Esophagus squamous epithelium (tissue), 5 donors: ENCODE measurements at regions not wholly inside any gene's neighbourhood (a gene's known extent, or its start where the extent isn't known, plus 50 kb on each side); places are given as distances from the start of the nearest gene placed in this dataset.

ENCODE experiments used
- DNase-seq: peaks from one replicate; lab custom pipeline; 2025; lab: John Stamatoyannopoulos, UW
- H3K27ac ChIP-seq, 4 donors: fragments of 200-600 bp; sonication (generic); one replicate each; pipeline ENCODE4 v1.5.1; 2016 to 2019; ENCODE audit warnings: mild to moderate bottlenecking in 1 of 4
- H3K27me3 ChIP-seq, 4 donors: fragments of 200-600 bp; sonication (generic); 1 replicate in 3 of 4; 2 replicates in 1 of 4; pipeline versions ENCODE4 v1.5.1 to v1.6.0; 2017 to 2021; ENCODE audit warnings: antibody characterized with exemption in 1 of 4
- H3K36me3 ChIP-seq, 3 donors: fragments of 200-600 bp; sonication (generic); one replicate each; pipeline ENCODE4 v1.5.1; 2016 to 2019
- H3K4me1 ChIP-seq, 3 donors: fragments of 200-600 bp; sonication (generic); one replicate each; pipeline ENCODE4 v1.5.1; 2017 to 2019
- H3K4me3 ChIP-seq, 4 donors: fragments of 200-600 bp; sonication (generic); 1 replicate in 3 of 4; 2 replicates in 1 of 4; pipeline ENCODE4 v1.5.1; 2016 to 2019; ENCODE audit warnings: mild to moderate bottlenecking in 2 of 4, moderate library complexity in 1 of 4
- H3K9me3 ChIP-seq, 3 donors: fragments of 200-600 bp; sonication (generic); one replicate each; pipeline ENCODE4 v1.5.1; 2016 to 2019
- CTCF ChIP-seq, 6 experiments: fragments of 450-650 bp in 4 of 6; fragments of 200-600 bp in 2 of 6; sonication (generic) in 2 of 6; IDR thresholded peaks; one replicate each; pipeline ENCODE4 v1.5.1; 2016 to 2019; ENCODE audit warnings: antibody characterized with exemption in 6 of 6, mild to moderate bottlenecking in 4 of 6, moderate library complexity in 4 of 6
- POLR2A ChIP-seq, 4 donors: fragments of 450-650 bp; IDR thresholded peaks; one replicate each; pipeline ENCODE4 v1.6.1; 2017; ENCODE audit warnings: antibody characterized with exemption in 4 of 4, mild to moderate bottlenecking in 4 of 4, moderate library complexity in 3 of 4
- WGBS, 2 donors: methylation state at CpG; one replicate each; pipeline ENCODE4 v1.1.5; 2018; 5-methylcytosine and 5-hydroxymethylcytosine counted together
- intact Hi-C: fragments of 100-400 bp; cut with DNase I; formaldehyde crosslinking; loops from one replicate; pipeline ENCODE4 v1.15.0; 2022
- donor health status: DM: yes; HTN: yes; CAD: no.

- WGBS, 2 donors: 60 to 70% methylated on average over 1 of the region's 1 CpG
- no peaks in the 10 kb centered on the region for H3K9me3 ChIP-seq
Measured at GRCh38 chr20:7358670-7359069, 581.6 kb downstream of the HAO1 start.

GRCh38 chr20:7359739-7360138 is 580.5 kb downstream of the HAO1 start:
- TF ChIP-seq POLR2A (IDR thresholded peaks at IDR 0.05) (no peak), CTCF (IDR thresholded peaks at IDR 0.05) (no peak)
- Histone ChIP-seq H3K4me3 (no peak overlapping the region), H3K9me3 (no peaks in the 10 kb centered on the region), H3K36me3 (no peaks in the 10 kb centered on the region), H3K27ac (no peak overlapping the region), H3K4me1 (no peaks in the 10 kb centered on the region), H3K27me3 (no peaks in the 10 kb centered on the region)
- intact Hi-C loops: no loop called here
- 87 to 96% methylated on average over 3 of the region's 3 CpGs for WGBS, 2 donors
- no peak for DNase-seq

More at GRCh38 chr20:7358670-7359069, 581.6 kb downstream of the HAO1 start:
- H3K4me1 ChIP-seq: no peaks in the 10 kb centered on the region
- H3K4me3 ChIP-seq: no peak overlapping the region
- no peaks in the 10 kb centered on the region for H3K36me3 ChIP-seq
- DNase-seq: no peak
- H3K27me3 ChIP-seq: no peaks in the 10 kb centered on the region
- intact Hi-C loops: no loop called here
- H3K27ac ChIP-seq: no peak overlapping the region
- TF ChIP-seq POLR2A (IDR thresholded peaks at IDR 0.05) (no peak), CTCF (IDR thresholded peaks at IDR 0.05) (no peak)

DNA sequence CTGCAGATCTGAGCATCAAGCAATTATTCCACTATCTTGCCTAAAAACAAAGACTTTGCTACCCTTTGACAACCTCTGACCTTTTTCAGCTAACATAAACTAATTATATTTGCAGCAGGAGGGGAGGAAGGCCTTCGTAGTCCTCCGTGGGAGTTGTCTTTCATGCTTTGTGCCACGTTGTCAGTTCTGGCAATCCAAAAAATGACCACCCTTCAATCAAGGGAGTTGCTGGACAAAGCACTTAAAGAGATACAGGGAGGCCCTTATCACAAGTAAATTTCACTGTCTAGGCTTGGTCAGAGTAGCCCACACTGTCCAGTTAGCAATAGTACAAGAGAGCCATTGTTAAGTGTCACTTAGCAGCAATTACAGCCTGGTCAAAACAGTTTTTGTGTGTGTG is 578.9 kb downstream of the HAO1 start:
- Histone ChIP-seq H3K36me3 (no peaks in the 10 kb centered on the region), H3K27ac (no peak overlapping the region), H3K9me3 (no peaks in the 10 kb centered on the region), H3K4me1 (no peaks in the 10 kb centered on the region), H3K27me3 (no peaks in the 10 kb centered on the region), H3K4me3 (no peak overlapping the region)
- 61 to 76% methylated on average over 3 of the region's 3 CpGs for WGBS, 2 donors
- intact Hi-C loops: no loop called here
- TF ChIP-seq POLR2A (IDR thresholded peaks at IDR 0.05) (no peak), CTCF (IDR thresholded peaks at IDR 0.05) (no peak)
- DNase-seq: no peak

GRCh38 chr20:7361931-7362330 is 578.3 kb downstream of the HAO1 start:
- Histone ChIP-seq H3K27ac (no peak overlapping the region), H3K27me3 (no peaks in the 10 kb centered on the region), H3K9me3 (no peaks in the 10 kb centered on the region), H3K4me3 (no peak overlapping the region), H3K36me3 (no peaks in the 10 kb centered on the region), H3K4me1 (no peaks in the 10 kb centered on the region)
- DNase-seq: no peak
- TF ChIP-seq POLR2A (IDR thresholded peaks at IDR 0.05): no peak
- no peak for TF ChIP-seq CTCF (IDR thresholded peaks at IDR 0.05)
- 71 to 81% methylated on average over 3 of the region's 3 CpGs for WGBS, 2 donors
- intact Hi-C loops: no loop called here

- WGBS, 2 donors: 36 to 69% methylated on average over 1 to 2 of the region's 2 CpGs
- no peaks in the 10 kb centered on the region for H3K9me3 ChIP-seq
- TF ChIP-seq CTCF (IDR thresholded peaks at IDR 0.05) (no peak), POLR2A (IDR thresholded peaks at IDR 0.05) (no peak)
Measured at GRCh38 chr20:7362601-7363000, 577.7 kb downstream of the HAO1 start.

More at GRCh38 chr20:7362601-7363000, 577.7 kb downstream of the HAO1 start:
- no peak for DNase-seq
- Histone ChIP-seq H3K27ac (no peak overlapping the region), H3K36me3 (no peaks in the 10 kb centered on the region), H3K27me3 (no peaks in the 10 kb centered on the region), H3K4me3 (no peak overlapping the region), H3K4me1 (no peaks in the 10 kb centered on the region)
- intact Hi-C loops: no loop called here
